ENCODE measurements at regions not wholly inside any gene's neighbourhood (a gene's known extent, or its start where the extent isn't known, plus 50 kb on each side); places are given as distances from the start of the nearest gene placed in this dataset.

GRCh38 chr7:68207676-68208075, 1211.0 kb downstream of the TYW1 start:
- H3K27ac ChIP-seq (replicated peaks): no peak overlapping the region
- no peak for DNase-seq
- H3K9me3 ChIP-seq (replicated peaks): no peaks in the 10 kb centered on the region
- no peak overlapping the region for H3K4me3 ChIP-seq
- intact Hi-C loops (cut with micrococcal nuclease): no loop called here
- H3K36me3 ChIP-seq: no peaks in the 10 kb centered on the region
- H3K27me3 ChIP-seq (ENCODE audit: low read depth): peaks cover 8% of the 10 kb centered on the region
- TF ChIP-seq CTCF (IDR thresholded peaks at IDR 0.05; ENCODE audit: borderline replicate concordance): no peak
- no peaks in the 10 kb centered on the region for H3K4me1 ChIP-seq

DNA sequence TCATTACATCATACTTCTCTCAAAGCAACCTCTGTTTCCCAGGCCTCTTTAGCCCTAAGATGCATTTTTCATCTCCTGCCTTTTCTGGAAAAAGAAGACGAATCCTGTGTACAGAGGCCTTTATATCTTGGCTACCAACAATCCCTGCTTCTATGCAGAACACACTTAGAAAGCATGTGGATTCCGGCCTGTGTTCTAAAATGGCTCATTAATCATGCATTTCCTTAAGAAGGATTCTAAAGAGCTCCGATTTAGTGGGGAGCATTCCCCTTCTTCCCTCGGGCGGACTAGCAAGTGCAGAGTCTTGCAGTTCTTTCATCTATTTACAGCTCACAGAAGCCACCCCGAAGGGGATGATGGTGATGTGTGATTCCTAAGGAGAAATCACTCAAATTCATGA, 1212.9 kb downstream of the TYW1 start:
- Histone ChIP-seq H3K9me3 (replicated peaks) (no peaks in the 10 kb centered on the region), H3K27ac (replicated peaks) (no peak overlapping the region), H3K4me1 (no peaks in the 10 kb centered on the region), H3K27me3 (ENCODE audit: low read depth) (no peaks in the 10 kb centered on the region), H3K4me3 (no peak overlapping the region), H3K36me3 (no peaks in the 10 kb centered on the region)
- no peak for TF ChIP-seq CTCF (IDR thresholded peaks at IDR 0.05; ENCODE audit: borderline replicate concordance)
- intact Hi-C loops (cut with micrococcal nuclease): no loop called here
- DNase-seq: no peak

GRCh38 chr7:68213838-68214237, 1217.2 kb downstream of the TYW1 start:
- no peak for TF ChIP-seq CTCF (IDR thresholded peaks at IDR 0.05; ENCODE audit: borderline replicate concordance)
- intact Hi-C loops (cut with micrococcal nuclease): no loop called here
- no peak overlapping the region for H3K27ac ChIP-seq (replicated peaks)
- peaks cover 6% of the 10 kb centered on the region for H3K27me3 ChIP-seq (ENCODE audit: low read depth)
- no peaks in the 10 kb centered on the region for H3K4me1 ChIP-seq
- DNase-seq: no peak
- no peaks in the 10 kb centered on the region for H3K9me3 ChIP-seq (replicated peaks)
- no peaks in the 10 kb centered on the region for H3K36me3 ChIP-seq
- no peak overlapping the region for H3K4me3 ChIP-seq

GRCh38 chr7:68216051-68216450, 1219.4 kb downstream of the TYW1 start:
- no peak for TF ChIP-seq CTCF (IDR thresholded peaks at IDR 0.05; ENCODE audit: borderline replicate concordance)
- no peak overlapping the region for H3K27ac ChIP-seq (replicated peaks)
- no peaks in the 10 kb centered on the region for H3K4me1 ChIP-seq
- H3K27me3 ChIP-seq (ENCODE audit: low read depth): peaks cover 12% of the 10 kb centered on the region
- H3K4me3 ChIP-seq: no peak overlapping the region
- intact Hi-C loops (cut with micrococcal nuclease): no loop called here
- DNase-seq: no peak
- H3K9me3 ChIP-seq (replicated peaks): no peaks in the 10 kb centered on the region
- no peaks in the 10 kb centered on the region for H3K36me3 ChIP-seq

GRCh38 chr7:68217426-68217825, 1220.8 kb downstream of the TYW1 start:
- no peak for TF ChIP-seq CTCF (IDR thresholded peaks at IDR 0.05; ENCODE audit: borderline replicate concordance)
- Histone ChIP-seq H3K27ac (replicated peaks) (no peak overlapping the region), H3K9me3 (replicated peaks) (no peaks in the 10 kb centered on the region), H3K36me3 (no peaks in the 10 kb centered on the region), H3K4me3 (no peak overlapping the region), H3K27me3 (ENCODE audit: low read depth) (peaks cover 12% of the 10 kb centered on the region), H3K4me1 (no peaks in the 10 kb centered on the region)
- intact Hi-C loops (cut with micrococcal nuclease): no loop called here
- no peak for DNase-seq

- DNase-seq: no peak
- H3K4me1 ChIP-seq: no peaks in the 10 kb centered on the region
- intact Hi-C loops (cut with micrococcal nuclease): no loop called here
Measured at GRCh38 chr7:68218461-68218860, 1221.8 kb downstream of the TYW1 start.

More at GRCh38 chr7:68218461-68218860, 1221.8 kb downstream of the TYW1 start:
- H3K36me3 ChIP-seq: no peaks in the 10 kb centered on the region
- no peak for TF ChIP-seq CTCF (IDR thresholded peaks at IDR 0.05; ENCODE audit: borderline replicate concordance)
- H3K9me3 ChIP-seq (replicated peaks): no peaks in the 10 kb centered on the region
- peaks cover 12% of the 10 kb centered on the region for H3K27me3 ChIP-seq (ENCODE audit: low read depth)
- H3K27ac ChIP-seq (replicated peaks): no peak overlapping the region
- no peak overlapping the region for H3K4me3 ChIP-seq
